GM18907 (cell line): ENCODE measurements at regions not wholly inside any gene's neighbourhood (a gene's known extent, or its start where the extent isn't known, plus 50 kb on each side); places are given as distances from the start of the nearest gene placed in this dataset.

ENCODE experiments used
- ATAC-seq: cut with Tn5 transposase; IDR thresholded peaks from one replicate; pipeline ENCODE4 v1.9.1; 2021; ENCODE audit warnings: mild to moderate bottlenecking, moderate library complexity; ENCODE audit not compliant: unreplicated experiment

GRCh38 chr4:32454482-32454881, 1734.3 kb downstream of the PCDH7 start:
- no peak for ATAC-seq

DNA sequence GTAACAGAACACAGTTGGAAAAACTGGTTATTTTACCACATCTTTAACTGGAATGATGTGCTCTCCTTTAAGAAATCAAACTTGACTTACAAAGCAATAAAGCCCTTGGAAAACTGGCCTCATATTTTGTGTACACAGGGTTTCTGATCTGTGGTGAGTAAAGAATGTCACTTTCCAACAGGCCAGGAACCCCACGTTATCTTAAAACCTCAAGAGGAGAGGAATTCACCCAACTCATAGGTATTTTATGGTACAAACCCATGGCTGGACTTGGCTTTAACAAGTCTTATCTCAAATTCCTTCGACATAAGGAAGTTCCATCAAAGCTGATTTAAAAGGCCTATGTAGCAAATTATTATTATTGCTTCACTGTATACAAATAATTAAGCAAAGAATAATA, 1735.1 kb downstream of the PCDH7 start:
- ATAC-seq: no peak

DNA sequence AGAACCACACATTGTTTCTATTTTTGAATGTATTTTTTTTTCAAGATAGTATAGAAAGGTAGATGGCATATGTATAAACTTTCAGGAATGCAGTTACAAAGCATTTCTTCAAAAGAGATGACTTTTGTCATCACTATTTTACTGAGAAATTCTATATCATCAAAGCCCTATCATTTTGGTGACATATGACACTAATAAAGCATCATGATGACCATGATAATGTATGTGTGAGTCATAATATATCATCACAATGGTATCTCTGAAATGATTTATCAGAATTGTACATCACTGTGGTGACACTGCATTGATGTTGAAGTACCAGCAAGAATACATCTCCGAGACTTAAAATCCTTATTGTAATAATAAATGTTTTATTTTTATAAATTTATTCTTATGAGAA, 1740.8 kb downstream of the PCDH7 start:
- ATAC-seq: no peak

DNA sequence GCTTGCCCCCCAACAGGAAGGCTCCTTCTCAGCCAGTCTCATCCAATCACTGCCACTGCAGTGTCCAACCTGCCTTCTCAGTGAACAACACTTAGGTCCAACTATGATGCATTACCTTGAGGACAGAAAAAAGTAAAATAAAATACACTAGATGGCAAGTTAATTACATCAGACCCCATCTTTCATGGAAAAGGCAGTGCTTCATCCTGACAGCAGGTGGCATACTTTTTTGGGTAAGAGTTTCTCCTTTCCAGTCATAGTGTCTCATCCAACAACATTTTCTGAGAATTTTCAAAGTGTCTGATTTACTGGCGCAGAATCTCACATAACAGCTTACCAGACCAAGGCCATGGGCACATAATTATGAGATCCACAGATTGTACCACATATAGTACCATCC, 1742.8 kb downstream of the PCDH7 start:
- ATAC-seq: no peak

- ATAC-seq: no peak
Observed at GRCh38 chr4:32470087-32470585, 1750.0 kb downstream of the PCDH7 start.

DNA sequence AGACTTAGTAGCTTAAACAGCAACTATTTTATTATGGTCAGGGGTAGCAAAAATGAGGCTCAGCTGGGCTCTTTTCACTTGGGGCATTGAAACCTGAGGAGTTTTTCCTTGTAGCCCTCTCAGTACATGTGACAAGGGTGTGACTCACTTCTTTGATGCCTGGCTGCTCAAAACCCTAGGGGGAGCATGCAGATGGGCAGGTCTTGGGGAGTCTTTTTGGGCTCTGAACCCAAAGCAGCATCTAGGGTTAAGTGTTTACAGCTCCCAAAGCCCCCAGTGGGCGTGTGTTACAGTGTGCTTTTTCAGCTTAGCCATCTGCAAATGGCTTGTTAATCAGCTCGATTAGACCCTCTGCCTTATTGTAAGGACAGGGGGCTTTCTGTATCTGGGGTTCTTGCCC, 1752.7 kb downstream of the PCDH7 start:
- no peak for ATAC-seq

DNA sequence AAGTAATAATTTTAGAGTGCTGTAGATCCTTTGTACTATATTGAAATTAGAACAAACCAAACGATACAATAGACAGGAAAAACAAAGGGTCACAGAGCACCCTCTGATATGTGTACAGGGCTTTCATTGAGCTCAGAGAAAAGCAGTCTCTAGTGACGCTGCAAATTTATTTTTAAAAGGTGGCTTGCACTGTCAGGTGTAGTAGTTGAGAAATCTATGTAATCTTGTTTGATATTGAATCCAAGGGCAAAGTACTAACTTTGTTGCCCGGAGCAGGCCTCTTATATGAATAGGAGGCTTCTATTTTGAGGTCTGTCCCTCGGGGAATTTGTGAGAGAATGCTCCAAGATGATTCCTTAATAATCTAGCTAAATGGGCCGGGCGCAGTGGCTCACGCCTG, 1755.5 kb downstream of the PCDH7 start:
- no peak for ATAC-seq

DNA sequence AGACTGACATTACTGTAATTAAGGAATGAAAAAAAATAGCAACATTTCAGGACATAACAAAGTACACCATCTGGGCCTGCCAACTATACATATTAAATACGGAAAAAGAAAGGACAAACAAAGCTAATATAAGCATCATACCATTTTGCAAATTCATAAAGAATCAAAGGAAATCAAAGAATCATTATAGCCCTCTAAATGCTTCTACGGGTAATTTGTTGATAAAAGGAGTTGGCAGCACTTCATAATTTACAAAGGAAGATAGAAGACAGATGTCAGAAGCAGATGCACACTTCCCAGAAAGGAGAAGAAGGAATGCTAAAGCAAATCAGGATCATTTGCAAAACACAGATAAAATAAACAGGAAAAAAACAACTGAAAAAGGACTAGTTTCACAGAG, 1757.3 kb downstream of the PCDH7 start:
- ATAC-seq: no peak

GRCh38 chr4:32485956-32486355, 1765.8 kb downstream of the PCDH7 start:
- no peak for ATAC-seq

- ATAC-seq: no peak
Observed at GRCh38 chr4:32488690-32489089, 1768.5 kb downstream of the PCDH7 start.

GRCh38 chr4:32499171-32499570, 1779.0 kb downstream of the PCDH7 start:
- no peak for ATAC-seq

GRCh38 chr4:32503241-32503640, 1783.1 kb downstream of the PCDH7 start:
- ATAC-seq: no peak

- ATAC-seq: no peak
Observed at GRCh38 chr4:32506067-32506466, 1785.9 kb downstream of the PCDH7 start.

- no peak for ATAC-seq
Observed at GRCh38 chr4:32519060-32519459, 1798.9 kb downstream of the PCDH7 start.

- no peak for ATAC-seq
Observed at GRCh38 chr4:32525420-32525819, 1805.3 kb downstream of the PCDH7 start.

DNA sequence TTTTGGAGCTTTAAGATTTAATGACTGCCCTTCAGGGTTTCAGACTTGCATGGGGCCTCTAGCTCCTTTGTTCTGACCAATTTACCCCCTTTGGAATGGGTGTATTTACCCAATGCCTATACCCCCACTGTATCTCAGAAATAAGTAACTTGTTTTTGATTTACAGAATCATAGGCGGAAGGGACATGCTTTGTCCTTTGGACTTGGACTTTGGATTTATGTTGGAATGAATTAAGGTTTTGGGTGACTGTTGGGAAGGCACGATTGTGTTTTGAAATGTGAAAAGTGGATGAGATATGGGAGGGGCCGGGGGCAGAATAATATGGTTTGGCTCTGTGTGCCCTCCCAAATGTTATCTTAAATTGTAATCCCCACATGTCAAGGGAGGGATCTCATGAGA, 1824.7 kb downstream of the PCDH7 start:
- no peak for ATAC-seq

- no peak for ATAC-seq
Observed at GRCh38 chr4:32551943-32552342, 1831.8 kb downstream of the PCDH7 start.

GRCh38 chr4:32560306-32560705, 1840.1 kb downstream of the PCDH7 start:
- no peak for ATAC-seq

DNA sequence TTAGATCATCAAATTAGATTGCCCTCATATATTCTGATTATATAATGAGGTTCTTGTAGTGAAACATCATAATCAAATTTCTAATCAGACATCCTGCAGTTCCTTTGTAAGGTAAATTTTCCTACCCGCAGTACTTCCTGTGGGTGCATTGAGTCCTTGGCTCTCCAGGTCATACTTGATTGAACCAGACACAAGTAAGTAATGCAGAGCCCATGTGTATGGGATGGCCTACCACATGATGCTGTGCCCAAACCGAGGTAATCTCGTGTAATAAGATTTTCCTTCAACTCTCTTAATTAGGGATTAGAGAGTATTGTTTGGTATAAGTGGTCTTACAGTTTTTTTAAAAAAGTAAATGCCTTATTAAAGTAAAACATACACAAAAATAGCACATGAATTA, 1841.8 kb downstream of the PCDH7 start:
- ATAC-seq: no peak

DNA sequence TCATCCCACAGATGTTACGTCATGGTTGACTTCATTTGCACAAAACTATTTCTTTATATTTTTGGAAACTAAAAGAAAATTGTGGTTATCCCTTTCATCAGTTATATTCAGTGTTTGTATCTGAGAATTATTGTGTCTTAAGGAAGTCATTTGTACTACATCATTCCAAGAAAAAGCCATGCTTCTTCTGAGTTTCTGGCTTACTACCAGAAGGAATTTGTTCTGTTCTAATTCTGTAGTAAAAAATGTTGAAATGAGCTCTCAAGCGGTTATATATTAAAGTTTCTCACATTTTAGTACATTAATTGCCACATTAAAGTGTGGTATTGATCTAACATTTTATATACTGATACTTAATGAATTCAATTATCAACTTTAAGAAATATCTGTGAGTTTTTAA, 1844.5 kb downstream of the PCDH7 start:
- ATAC-seq: no peak

GRCh38 chr4:32569861-32570260, 1849.7 kb downstream of the PCDH7 start:
- no peak for ATAC-seq

GRCh38 chr4:32572366-32572765, 1852.2 kb downstream of the PCDH7 start:
- no peak for ATAC-seq

DNA sequence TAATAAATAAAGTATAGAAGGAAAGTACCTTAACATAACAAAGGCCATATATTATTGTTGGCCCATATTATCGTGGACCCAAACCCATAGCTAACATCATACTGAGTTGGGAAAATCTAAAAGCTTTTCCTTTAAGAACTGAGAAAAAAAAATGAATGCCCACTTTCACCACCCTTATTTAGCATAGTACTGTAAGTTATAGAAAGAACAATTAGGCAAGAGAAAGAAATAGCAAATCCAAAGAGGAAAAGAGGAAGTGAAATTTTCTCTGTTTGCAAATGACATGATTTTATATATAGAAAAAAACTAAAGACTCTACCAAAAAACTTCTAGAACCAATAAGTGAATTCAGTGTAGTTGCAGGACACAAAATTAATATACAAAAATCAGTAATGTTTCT, 1854.6 kb downstream of the PCDH7 start:
- ATAC-seq: no peak

GRCh38 chr4:32589097-32589496, 1868.9 kb downstream of the PCDH7 start:
- no peak for ATAC-seq
